MG63 (cell line): ENCODE measurements at regions not wholly inside any gene's neighbourhood (a gene's known extent, or its start where the extent isn't known, plus 50 kb on each side); places are given as distances from the start of the nearest gene placed in this dataset.

ENCODE experiments used
- DNase-seq: peaks from one replicate; pipeline ENCODE4 v3.0.0-alpha.2; 2020
- H3K27me3 ChIP-seq: fragments of 250-450 bp; sonication (Bioruptor Pico); 2 replicates; pipeline ENCODE4 v1.5.1; 2020; ENCODE audit warnings: mild to moderate bottlenecking, moderate library complexity
- H3K36me3 ChIP-seq: fragments of 250-450 bp; sonication (Bioruptor Pico); 2 replicates; pipeline ENCODE4 v1.5.1; 2020; ENCODE audit warnings: mild to moderate bottlenecking, moderate library complexity
- H3K4me3 ChIP-seq: fragments of 250-450 bp; sonication (Bioruptor Pico); 2 replicates; pipeline ENCODE4 v1.5.1; 2020; ENCODE audit warnings: mild to moderate bottlenecking, moderate library complexity
- H3K9me3 ChIP-seq: fragments of 250-450 bp; sonication (Bioruptor Pico); 2 replicates; pipeline ENCODE4 v1.5.1; 2020; ENCODE audit warnings: mild to moderate bottlenecking, moderate library complexity

DNA sequence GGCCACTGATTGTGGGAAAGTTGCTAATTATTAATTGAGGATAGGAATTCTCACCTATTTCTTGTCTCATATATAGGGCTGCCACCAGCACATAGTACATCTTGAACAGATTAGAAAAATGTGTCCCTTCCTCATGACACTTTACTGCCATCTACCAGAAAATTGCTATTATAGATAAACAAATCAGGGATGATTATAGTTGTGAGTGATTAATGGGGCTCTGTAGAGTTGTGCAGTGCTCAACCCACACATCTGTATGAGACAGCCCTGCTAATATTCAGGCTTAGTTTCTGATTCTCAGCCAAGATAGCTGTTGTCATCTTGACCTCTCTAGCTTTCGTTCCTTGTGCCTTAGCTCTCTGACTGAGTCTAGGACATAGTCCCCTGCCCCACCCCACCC, 373.3 kb downstream of the TLE4 start:
- H3K36me3 ChIP-seq = no peaks in the 10 kb centered on the region
- no peak for DNase-seq
- no peak overlapping the region for H3K4me3 ChIP-seq
- no peaks in the 10 kb centered on the region for H3K9me3 ChIP-seq
- H3K27me3 ChIP-seq = no peaks in the 10 kb centered on the region

DNA sequence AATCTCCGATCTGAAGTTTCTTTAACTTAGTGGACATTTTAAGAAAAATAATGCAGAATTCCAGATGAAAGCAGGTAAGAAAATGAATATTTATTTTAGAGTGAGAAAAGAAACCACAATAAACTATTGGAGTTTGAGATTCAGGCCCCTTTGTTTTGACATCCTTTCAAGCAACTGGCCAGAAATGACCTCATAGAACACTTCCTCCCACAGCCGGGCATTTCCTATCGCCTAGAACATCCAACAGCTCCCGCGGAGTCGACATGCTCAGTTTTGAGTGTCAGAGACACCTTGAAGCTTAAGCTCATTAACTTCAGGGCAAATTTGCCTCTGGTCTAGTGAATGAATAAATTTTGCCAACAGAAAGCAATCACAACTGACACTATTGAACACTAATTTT, 369.2 kb downstream of the TLE4 start:
- DNase-seq = no peak
- H3K36me3 ChIP-seq = no peaks in the 10 kb centered on the region
- H3K27me3 ChIP-seq = no peaks in the 10 kb centered on the region
- no peak overlapping the region for H3K4me3 ChIP-seq
- H3K9me3 ChIP-seq = no peaks in the 10 kb centered on the region

DNA sequence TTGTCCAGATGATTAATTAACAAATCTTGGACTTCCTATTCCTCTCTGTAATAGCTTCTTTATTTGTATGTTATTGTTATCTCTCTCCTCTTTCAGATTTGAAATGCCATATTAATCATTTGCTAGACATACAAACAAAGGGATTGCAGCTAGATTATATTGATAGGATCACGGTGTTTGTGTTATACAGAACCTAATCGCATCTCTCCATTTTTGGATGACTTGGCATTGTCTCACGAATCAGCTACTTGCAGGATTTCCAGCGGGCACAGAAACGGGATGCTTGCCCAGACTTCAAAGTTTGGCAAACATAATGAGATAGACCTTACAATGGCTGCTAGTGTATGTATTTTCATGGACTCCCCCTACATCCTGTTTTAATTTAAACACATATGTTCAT, 368.1 kb downstream of the TLE4 start:
- peak; percentile 60 for DNase-seq
- Histone ChIP-seq H3K36me3 (no peaks in the 10 kb centered on the region), H3K4me3 (no peak overlapping the region), H3K9me3 (no peaks in the 10 kb centered on the region), H3K27me3 (no peaks in the 10 kb centered on the region)

DNA sequence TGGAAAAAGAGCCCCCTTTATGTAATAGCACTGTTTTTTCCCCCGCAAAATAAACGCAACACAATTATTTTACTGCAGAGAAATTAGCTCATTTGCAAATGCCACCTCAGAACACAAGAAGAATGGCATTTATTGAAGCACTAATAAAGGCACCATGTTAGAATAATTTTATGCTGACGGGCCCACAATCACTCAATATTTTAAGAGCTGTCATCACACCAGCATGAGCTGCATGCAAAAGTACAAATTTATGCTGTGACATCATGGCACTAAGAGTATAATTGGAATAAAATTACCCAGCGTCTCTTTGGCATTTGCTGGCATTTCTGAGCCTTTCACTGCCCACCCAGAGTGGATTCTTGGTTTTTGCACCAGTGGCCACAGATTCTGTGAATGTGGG, 364.6 kb downstream of the TLE4 start:
- no peaks in the 10 kb centered on the region for H3K36me3 ChIP-seq
- H3K27me3 ChIP-seq = no peaks in the 10 kb centered on the region
- H3K4me3 ChIP-seq = no peak overlapping the region
- no peaks in the 10 kb centered on the region for H3K9me3 ChIP-seq
- DNase-seq = no peak

DNA sequence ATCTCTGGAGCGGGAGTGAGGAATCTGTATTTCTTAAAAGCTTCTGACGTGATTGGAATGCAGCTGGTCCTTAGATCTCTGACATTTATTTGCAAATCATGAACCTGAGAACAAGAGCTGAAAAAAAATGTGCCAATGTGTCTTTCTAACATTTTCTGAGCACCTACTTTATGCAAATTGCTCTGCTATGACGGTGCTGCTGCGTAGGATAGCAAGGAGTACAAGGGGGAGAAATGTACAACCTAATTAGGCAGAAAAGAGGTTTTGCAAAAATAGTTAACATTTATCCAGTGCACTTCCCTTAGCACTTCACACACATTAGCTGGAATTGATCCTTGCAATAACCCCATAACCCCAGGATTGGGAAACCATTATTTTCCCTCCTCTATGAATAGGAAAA, 357.5 kb downstream of the TLE4 start:
- H3K27me3 ChIP-seq = no peaks in the 10 kb centered on the region
- DNase-seq = no peak
- no peaks in the 10 kb centered on the region for H3K36me3 ChIP-seq
- no peaks in the 10 kb centered on the region for H3K9me3 ChIP-seq
- H3K4me3 ChIP-seq = no peak overlapping the region

DNA sequence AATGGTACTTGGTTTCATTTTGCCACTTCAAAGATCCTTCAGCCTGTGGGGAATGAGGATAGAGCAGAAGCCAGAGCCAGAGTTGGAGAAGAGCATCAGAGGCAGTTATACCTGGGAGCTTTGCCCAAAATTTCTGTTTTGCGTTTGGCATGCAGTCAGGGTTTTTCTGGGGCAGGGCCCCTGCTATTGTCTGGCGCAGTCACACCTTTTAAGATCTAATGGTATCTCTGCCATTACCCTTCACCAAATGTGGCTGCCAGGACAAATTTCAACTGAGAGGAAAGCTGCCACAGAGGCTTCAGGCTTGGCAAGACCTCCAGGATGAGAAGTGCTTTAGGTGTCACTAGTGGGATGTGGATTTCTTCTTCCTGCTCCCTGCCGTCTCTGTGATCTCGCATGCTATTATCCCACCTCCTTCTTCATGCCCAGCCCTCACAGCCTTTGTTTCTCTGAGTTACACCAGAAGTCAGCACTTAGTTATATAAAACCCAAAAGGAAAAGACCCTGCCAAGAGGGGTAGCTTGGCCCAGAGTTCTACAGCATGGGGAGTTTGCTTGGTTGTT, 357.0 kb downstream of the TLE4 start:
- Histone ChIP-seq H3K9me3 (no peaks in the 10 kb centered on the region), H3K4me3 (no peak overlapping the region), H3K27me3 (no peaks in the 10 kb centered on the region), H3K36me3 (no peaks in the 10 kb centered on the region)
- DNase-seq = no peak

DNA sequence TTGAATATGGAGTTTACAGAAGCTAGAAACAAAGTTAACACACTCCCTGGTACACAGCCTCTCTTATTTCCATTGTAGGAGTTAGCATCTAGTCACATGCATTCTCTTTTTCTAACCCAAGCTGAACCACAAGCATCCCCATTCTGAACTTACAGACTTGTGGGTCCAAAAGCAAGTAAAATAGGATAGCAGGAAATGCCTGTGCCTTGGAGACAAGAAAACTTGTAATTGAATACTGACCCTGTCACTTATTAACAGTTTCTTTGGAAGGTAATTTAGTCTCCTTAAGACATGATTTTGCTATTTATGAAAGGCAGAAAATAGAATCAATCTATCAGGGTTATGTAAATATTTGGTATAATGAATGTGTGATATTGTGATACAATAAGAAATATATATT, 353.6 kb downstream of the TLE4 start:
- Histone ChIP-seq H3K4me3 (no peak overlapping the region), H3K27me3 (no peaks in the 10 kb centered on the region), H3K9me3 (no peaks in the 10 kb centered on the region), H3K36me3 (no peaks in the 10 kb centered on the region)
- no peak for DNase-seq

DNA sequence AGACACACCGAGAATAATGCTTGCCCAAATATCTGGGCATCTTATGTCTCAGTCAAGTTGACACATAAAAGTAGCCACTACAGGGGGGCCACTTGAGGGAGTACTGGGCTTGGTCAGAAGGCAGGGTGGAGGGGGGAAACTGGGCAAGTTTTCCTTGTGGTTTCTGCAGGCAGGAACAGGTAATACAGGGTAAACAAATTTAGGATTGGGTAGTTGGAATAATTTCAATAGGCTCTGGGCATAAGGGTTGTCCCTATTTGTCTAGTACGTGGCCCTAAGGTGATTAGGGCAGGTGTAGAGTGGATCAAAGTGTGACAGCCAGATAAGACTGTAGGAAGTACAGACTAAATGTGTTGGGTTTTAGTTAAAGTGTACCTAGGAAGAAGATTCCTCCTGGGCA, 353.1 kb downstream of the TLE4 start:
- no peak for DNase-seq
- Histone ChIP-seq H3K9me3 (no peaks in the 10 kb centered on the region), H3K36me3 (no peaks in the 10 kb centered on the region), H3K4me3 (no peak overlapping the region), H3K27me3 (no peaks in the 10 kb centered on the region)

DNA sequence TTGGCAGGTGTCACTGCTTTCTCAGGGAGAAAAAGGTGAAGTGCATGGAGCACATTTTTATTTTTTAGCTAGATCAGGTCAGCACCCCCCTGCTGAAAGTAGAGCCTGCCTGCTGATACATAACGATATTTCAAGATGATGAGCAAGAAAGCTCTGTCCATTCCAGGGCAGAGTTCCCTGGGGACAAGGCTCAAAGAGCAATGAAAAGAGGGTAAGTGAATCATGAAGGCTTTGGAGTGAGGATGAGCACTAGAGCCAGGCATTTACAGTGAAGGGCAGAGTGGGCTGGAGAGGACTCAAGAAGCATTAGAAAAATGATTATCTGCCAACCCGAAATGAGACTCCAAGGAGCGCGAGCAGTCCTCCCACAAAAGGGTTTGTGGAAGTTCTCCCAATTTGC, 345.7 kb downstream of the TLE4 start:
- DNase-seq = peak; percentile 52

DNA sequence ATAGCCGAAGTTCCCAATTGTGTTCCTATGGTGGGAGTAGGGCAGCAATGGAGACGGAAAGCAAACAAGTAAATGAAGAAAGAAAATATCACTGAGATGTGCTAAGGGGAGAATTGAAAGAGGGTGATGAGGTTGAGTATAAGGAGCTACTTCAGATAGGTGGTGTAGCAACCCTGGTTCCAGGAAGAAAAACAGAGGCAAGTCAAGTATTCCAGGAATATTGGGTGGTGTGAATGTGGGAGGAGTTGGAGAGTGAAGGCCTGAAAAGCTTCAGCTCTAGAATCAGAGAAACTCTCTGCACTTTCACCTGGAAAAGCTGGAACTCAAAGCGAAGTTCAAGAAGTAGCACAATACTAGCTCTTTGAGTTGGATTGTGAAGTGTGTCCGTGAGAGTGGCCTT, 342.1 kb downstream of the TLE4 start:
- no peaks in the 10 kb centered on the region for H3K27me3 ChIP-seq
- no peak overlapping the region for H3K4me3 ChIP-seq
- H3K9me3 ChIP-seq = no peaks in the 10 kb centered on the region
- no peak for DNase-seq
- no peaks in the 10 kb centered on the region for H3K36me3 ChIP-seq

More for the DNA sequence above, 345.7 kb downstream of the TLE4 start:
- Histone ChIP-seq H3K27me3 (no peaks in the 10 kb centered on the region), H3K9me3 (no peaks in the 10 kb centered on the region), H3K36me3 (no peaks in the 10 kb centered on the region), H3K4me3 (no peak overlapping the region)

DNA sequence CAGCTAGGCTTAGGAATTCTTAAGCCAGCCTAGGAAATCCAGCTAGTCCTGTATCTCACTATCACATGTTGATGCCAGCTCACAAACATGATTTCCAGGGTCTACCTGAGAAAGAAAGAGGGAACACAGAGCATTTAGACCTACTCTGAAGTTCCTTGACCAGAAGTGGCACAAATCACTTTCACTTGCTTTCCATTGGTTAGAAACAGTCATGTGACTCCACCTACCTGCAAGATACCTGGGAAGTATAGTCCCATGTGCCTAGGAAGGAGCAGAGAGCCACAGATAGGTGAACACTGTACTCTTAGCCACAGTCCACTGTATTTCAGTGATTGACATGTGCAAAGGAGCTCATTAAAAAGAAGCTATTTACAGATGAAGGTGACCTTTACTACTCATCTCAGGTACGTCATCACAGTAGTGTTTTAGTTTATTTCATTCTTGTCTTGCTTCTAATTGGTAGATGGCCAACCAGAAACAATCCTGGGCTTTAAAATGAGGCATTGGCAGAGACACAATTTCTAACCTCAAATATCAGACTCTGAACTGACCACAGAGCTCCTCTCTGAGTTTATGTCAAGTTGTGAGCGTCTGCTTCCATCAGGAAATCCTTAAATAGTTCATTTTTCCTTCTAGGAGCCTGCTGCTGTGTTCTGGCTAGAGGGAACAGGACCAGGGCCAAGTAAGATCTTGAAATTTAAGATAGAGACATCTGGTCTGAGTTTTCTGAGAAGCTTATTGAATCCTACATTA, 340.7 kb downstream of the TLE4 start:
- DNase-seq = no peak
- H3K4me3 ChIP-seq = no peak overlapping the region
- H3K36me3 ChIP-seq = no peaks in the 10 kb centered on the region
- no peaks in the 10 kb centered on the region for H3K27me3 ChIP-seq
- H3K9me3 ChIP-seq = no peaks in the 10 kb centered on the region

DNA sequence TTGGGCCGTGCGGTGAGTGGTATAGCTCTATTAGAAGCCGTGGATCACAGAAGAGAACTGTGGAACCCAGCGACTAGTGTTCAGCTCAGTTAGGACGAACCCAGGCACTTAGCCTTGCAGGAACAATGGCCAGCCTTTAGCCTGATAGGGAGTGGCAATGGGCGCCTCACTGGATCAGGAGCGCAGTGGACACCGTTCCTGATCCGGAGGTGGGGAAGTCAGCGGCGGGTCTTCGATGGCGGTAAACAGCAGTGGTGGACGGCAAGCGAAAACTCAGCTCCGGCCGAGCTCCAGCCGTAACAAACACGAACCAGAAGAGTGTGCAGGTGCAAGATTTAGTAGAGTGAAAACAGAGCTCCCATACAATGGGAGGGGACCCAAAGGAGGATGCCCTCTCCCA, 340.0 kb downstream of the TLE4 start:
- H3K4me3 ChIP-seq = no peak overlapping the region
- no peaks in the 10 kb centered on the region for H3K27me3 ChIP-seq
- DNase-seq = no peak
- no peaks in the 10 kb centered on the region for H3K36me3 ChIP-seq
- H3K9me3 ChIP-seq = no peaks in the 10 kb centered on the region

DNA sequence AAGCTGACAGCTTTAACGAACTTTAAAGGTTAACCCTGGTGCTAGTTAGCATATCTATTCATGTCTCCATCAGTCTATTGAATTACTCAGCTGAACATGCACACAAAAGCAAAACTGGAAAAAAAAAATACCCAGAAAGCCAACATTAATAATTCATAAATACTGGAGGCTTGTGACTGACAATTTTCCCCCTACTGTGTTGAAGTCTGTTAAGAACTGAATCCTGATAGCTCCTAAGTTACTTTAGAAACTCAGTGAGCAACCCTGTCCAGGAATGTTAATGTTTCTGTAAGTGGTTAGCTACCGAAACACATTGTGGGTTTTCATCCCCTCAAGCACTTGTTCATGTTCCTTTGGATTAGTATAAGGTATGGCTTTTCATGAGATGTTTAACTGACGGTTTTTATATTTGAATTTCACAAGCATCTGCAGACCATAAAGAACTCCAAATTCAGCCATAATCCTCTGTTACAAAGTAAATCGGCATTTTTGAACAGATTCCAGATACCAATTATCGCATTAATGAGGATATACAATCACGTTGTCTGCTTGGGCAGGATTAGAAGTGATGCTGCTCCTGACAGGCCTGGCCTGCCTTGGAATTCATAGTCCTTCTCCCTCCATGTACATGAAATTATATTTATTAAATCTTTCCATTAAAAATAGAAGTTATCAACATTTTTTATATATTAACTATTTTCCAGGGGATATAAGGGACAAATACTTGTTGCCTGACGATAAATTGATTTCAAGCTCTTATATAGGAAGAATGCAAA, 331.2 kb downstream of the TLE4 start:
- no peak for DNase-seq
- no peaks in the 10 kb centered on the region for H3K9me3 ChIP-seq
- no peaks in the 10 kb centered on the region for H3K27me3 ChIP-seq
- H3K36me3 ChIP-seq = no peaks in the 10 kb centered on the region
- H3K4me3 ChIP-seq = no peak overlapping the region

DNA sequence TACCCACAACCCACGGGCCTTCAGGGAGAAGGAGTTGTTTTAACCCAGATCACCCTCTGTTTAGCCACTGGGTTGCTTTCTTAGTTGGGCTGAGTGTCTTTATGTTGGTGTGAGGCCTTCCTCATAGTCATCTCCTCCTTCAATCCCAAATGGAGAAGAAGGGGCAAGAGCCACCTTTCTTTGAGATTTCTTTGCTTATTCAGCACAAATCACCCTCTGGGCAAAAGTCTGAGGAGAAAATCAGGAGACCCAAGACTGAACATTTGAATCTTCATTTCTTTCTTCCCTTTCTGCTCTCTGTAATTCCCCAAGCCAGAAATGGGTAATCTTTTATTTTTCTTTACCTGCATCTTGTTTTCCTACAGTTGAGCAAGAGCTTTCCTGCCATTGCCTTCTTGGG, 329.0 kb downstream of the TLE4 start:
- H3K9me3 ChIP-seq = no peaks in the 10 kb centered on the region

DNA sequence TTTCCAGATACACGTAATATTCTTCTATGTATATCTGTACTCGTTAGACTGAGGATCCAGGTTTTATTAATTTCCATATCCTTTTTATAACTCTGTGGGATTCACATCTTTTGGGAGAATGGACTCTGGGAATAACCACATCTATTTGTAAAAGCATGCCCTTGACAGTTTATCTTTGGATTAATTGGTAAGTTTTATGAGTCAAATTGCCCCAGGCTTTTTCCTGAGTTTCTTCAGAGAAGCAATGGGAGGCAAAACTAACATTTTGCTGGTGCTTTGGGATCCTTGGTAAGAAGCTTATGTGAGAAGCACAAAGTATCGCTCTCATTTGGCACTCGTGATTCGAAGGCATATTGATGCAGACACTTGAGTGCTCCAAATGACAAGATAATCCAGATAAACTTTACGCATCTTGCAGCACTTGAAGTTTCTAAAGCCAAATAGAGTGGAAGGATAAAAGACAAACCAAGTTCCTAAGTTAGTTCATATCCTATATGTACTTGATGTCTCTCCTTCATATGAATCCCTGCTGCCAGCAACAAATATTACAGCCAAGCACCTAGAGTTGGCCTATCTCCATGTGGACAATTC, 324.7 kb downstream of the TLE4 start:
- DNase-seq = no peak
- H3K4me3 ChIP-seq = no peak overlapping the region
- no peaks in the 10 kb centered on the region for H3K9me3 ChIP-seq
- H3K27me3 ChIP-seq = no peaks in the 10 kb centered on the region
- H3K36me3 ChIP-seq = no peaks in the 10 kb centered on the region

More for the DNA sequence above, 329.0 kb downstream of the TLE4 start:
- Histone ChIP-seq H3K36me3 (no peaks in the 10 kb centered on the region), H3K4me3 (no peak overlapping the region), H3K27me3 (no peaks in the 10 kb centered on the region)
- no peak for DNase-seq

DNA sequence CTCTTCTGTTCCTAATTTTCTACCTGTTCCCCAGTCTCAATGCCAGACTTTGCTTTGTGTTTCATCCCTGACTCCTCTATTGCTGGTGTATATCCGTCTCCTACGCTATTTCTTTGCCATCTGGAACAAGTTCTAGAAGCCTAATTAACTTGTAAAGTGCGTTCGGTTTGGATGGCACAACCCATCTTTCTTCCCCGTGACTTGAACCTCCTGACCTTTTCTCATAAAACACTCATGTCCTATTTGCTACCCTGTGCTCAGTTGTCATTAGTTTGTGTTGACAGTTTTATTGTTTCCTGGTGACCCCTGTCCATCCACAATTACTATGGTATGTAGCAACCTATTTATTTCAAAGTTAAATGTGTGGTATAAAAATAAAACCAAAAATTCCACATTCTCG, 323.5 kb downstream of the TLE4 start:
- H3K9me3 ChIP-seq = no peaks in the 10 kb centered on the region
- H3K36me3 ChIP-seq = no peaks in the 10 kb centered on the region
- DNase-seq = no peak
- no peaks in the 10 kb centered on the region for H3K27me3 ChIP-seq
- no peak overlapping the region for H3K4me3 ChIP-seq

DNA sequence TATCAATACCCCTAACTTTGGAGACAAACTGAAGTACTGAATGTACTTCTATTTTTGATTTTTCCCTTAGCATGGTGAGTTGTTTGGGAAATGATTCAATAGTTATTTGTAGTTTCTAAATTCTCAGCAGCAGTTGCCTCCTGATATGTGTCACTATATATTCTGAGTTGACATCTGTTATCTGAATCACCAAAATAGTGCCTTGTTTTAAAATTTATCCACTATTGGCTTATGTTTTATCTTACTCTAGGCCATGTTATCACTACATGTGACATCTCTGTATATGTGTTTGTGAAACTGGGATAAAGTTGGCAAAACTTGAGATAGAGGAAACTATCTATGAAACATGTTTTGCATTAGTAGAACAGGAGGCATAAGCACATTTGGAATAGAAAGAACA, 317.6 kb downstream of the TLE4 start:
- Histone ChIP-seq H3K9me3 (no peaks in the 10 kb centered on the region), H3K27me3 (no peaks in the 10 kb centered on the region), H3K4me3 (no peak overlapping the region), H3K36me3 (no peaks in the 10 kb centered on the region)
- no peak for DNase-seq
